ENCODE measurements at regions not wholly inside any gene's neighbourhood (a gene's known extent, or its start where the extent isn't known, plus 50 kb on each side); places are given as distances from the start of the nearest gene placed in this dataset.

- no peak for TF ChIP-seq CTCF (IDR thresholded peaks at IDR 0.05)
Measured at GRCh38 chr3:5505163-5505562, 317.7 kb downstream of the EDEM1 start.

- no peak for TF ChIP-seq CTCF (IDR thresholded peaks at IDR 0.05)
Measured at GRCh38 chr3:5505997-5506396, 318.5 kb downstream of the EDEM1 start.

GRCh38 chr3:5510300-5510699, 322.8 kb downstream of the EDEM1 start:
- no peak for TF ChIP-seq CTCF (IDR thresholded peaks at IDR 0.05)

GRCh38 chr3:5517921-5518320, 330.4 kb downstream of the EDEM1 start:
- no peak for TF ChIP-seq CTCF (IDR thresholded peaks at IDR 0.05)

GRCh38 chr3:5520237-5520636, 332.7 kb downstream of the EDEM1 start:
- TF ChIP-seq CTCF (IDR thresholded peaks at IDR 0.05) = no peak

- no peak for TF ChIP-seq CTCF (IDR thresholded peaks at IDR 0.05)
Measured at GRCh38 chr3:5523125-5523524, 335.6 kb downstream of the EDEM1 start.

- no peak for TF ChIP-seq CTCF (IDR thresholded peaks at IDR 0.05)
Measured at GRCh38 chr3:5531039-5531438, 343.5 kb downstream of the EDEM1 start.

- no peak for TF ChIP-seq CTCF (IDR thresholded peaks at IDR 0.05)
Measured at GRCh38 chr3:5531741-5532290, 344.3 kb downstream of the EDEM1 start.
